Thyroid gland (tissue), 4 donors: ENCODE measurements at regions not wholly inside any gene's neighbourhood (a gene's known extent, or its start where the extent isn't known, plus 50 kb on each side); places are given as distances from the start of the nearest gene placed in this dataset.

Experiments used
- DNase-seq, 2 donors: peaks; one replicate each; pipeline ENCODE4 v3.0.0-alpha.2; 2019
- H3K27ac ChIP-seq, 3 donors: fragments of 200-600 bp; sonication (generic); 1 replicate in 2 of 3; 2 replicates in 1 of 3; pipeline ENCODE4 v1.5.1; 2016 to 2019; ENCODE audit warnings: mild to moderate bottlenecking in 1 of 3, moderate library complexity in 1 of 3
- H3K27me3 ChIP-seq: fragments of 200-600 bp; sonication (generic); one replicate; pipeline ENCODE4 v1.5.1; 2019
- H3K36me3 ChIP-seq, 2 donors: fragments of 200-600 bp; sonication (generic); one replicate each; pipeline ENCODE4 v1.5.1; 2016 to 2019
- H3K4me1 ChIP-seq, 2 donors: fragments of 200-600 bp; sonication (generic); one replicate each; pipeline ENCODE4 v1.5.1; 2017 to 2019
- H3K4me3 ChIP-seq, 3 donors: fragments of 200-600 bp; sonication (generic); replicated peaks in 1 of 3; 1 replicate in 2 of 3; 2 replicates in 1 of 3; pipeline ENCODE4 v1.5.1; 2016; ENCODE audit warnings: mild to moderate bottlenecking in 1 of 3
- H3K9me3 ChIP-seq: fragments of 200-600 bp; sonication (generic); one replicate; pipeline ENCODE4 v1.5.1; 2017
- CTCF ChIP-seq, 6 experiments: fragments of 200-600 bp in 3 of 6; fragments of 450-650 bp in 3 of 6; sonication (generic) in 3 of 6; IDR thresholded peaks; one replicate each; pipeline ENCODE4 v1.5.1; 2016 to 2019; ENCODE audit warnings: antibody characterized with exemption in 6 of 6, mild to moderate bottlenecking in 2 of 6, inconsistent platforms in 1 of 6, moderate library complexity in 1 of 6
- POLR2A ChIP-seq, 2 donors: fragments of 450-650 bp; IDR thresholded peaks; one replicate each; pipeline ENCODE4 v1.6.1; 2017; ENCODE audit warnings: antibody characterized with exemption in 2 of 2, mild to moderate bottlenecking in 2 of 2, moderate library complexity in 1 of 2
- WGBS, 2 donors: methylation state at CpG; one replicate each; pipeline ENCODE4 v1.1.5; 2017; 5-methylcytosine and 5-hydroxymethylcytosine counted together
- intact Hi-C: fragments of 100-400 bp; cut with DNase I; formaldehyde crosslinking; loops from one replicate; pipeline ENCODE4 v1.15.1; 2023

GRCh38 chr9:18006591-18006990 lies 427.7 kb downstream of the SH3GL2 start:
- no peaks in the 10 kb centered on the region for H3K27me3 ChIP-seq
- DNase-seq = no peak
- no peak overlapping the region for H3K4me3 ChIP-seq
- no peaks in the 10 kb centered on the region for H3K4me1 ChIP-seq
- intact Hi-C loops = no loop called here
- H3K27ac ChIP-seq = no peak overlapping the region
- no peak for TF ChIP-seq CTCF (IDR thresholded peaks at IDR 0.05)
- TF ChIP-seq POLR2A (IDR thresholded peaks at IDR 0.05) = no peak
- 71 to 73% methylated on average over 4 of the region's 4 CpGs for WGBS, 2 donors
- no peaks in the 10 kb centered on the region for H3K9me3 ChIP-seq
- no peaks in the 10 kb centered on the region for H3K36me3 ChIP-seq

- no peak for DNase-seq
- intact Hi-C loops = no loop called here
- Histone ChIP-seq H3K27me3 (no peaks in the 10 kb centered on the region), H3K27ac (no peak overlapping the region), H3K36me3 (no peaks in the 10 kb centered on the region), H3K4me3 (no peak overlapping the region), H3K4me1 (no peaks in the 10 kb centered on the region), H3K9me3 (no peaks in the 10 kb centered on the region)
- TF ChIP-seq POLR2A (IDR thresholded peaks at IDR 0.05) = no peak
- no peak for TF ChIP-seq CTCF (IDR thresholded peaks at IDR 0.05)
Observed at GRCh38 chr9:18007621-18008020, 428.8 kb downstream of the SH3GL2 start.

GRCh38 chr9:18009902-18010301 lies 431.0 kb downstream of the SH3GL2 start:
- intact Hi-C loops = no loop called here
- TF ChIP-seq POLR2A (IDR thresholded peaks at IDR 0.05) (no peak), CTCF (IDR thresholded peaks at IDR 0.05) (no peak)
- 77 to 81% methylated on average over 3 of the region's 3 CpGs for WGBS, 2 donors

GRCh38 chr9:18010492-18010891 lies 431.6 kb downstream of the SH3GL2 start:
- Histone ChIP-seq H3K4me1 (no peaks in the 10 kb centered on the region), H3K36me3 (no peaks in the 10 kb centered on the region), H3K27ac (no peak overlapping the region), H3K27me3 (no peaks in the 10 kb centered on the region), H3K4me3 (no peak overlapping the region), H3K9me3 (no peaks in the 10 kb centered on the region)
- no peak for TF ChIP-seq CTCF (IDR thresholded peaks at IDR 0.05)
- TF ChIP-seq POLR2A (IDR thresholded peaks at IDR 0.05) = no peak
- no peak for DNase-seq
- intact Hi-C loops = no loop called here
- WGBS, 2 donors = 77 to 80% methylated on average over 5 of the region's 5 CpGs

More at GRCh38 chr9:18009902-18010301, 431.0 kb downstream of the SH3GL2 start:
- Histone ChIP-seq H3K36me3 (no peaks in the 10 kb centered on the region), H3K9me3 (no peaks in the 10 kb centered on the region), H3K27me3 (no peaks in the 10 kb centered on the region), H3K4me1 (no peaks in the 10 kb centered on the region), H3K4me3 (no peak overlapping the region), H3K27ac (no peak overlapping the region)
- DNase-seq = no peak

GRCh38 chr9:18012170-18012569 lies 433.3 kb downstream of the SH3GL2 start:
- no peak overlapping the region for H3K27ac ChIP-seq
- no peak overlapping the region for H3K4me3 ChIP-seq
- 83 to 92% methylated on average over 4 of the region's 4 CpGs for WGBS, 2 donors
- no peaks in the 10 kb centered on the region for H3K36me3 ChIP-seq
- no peak for DNase-seq
- TF ChIP-seq POLR2A (IDR thresholded peaks at IDR 0.05) = no peak
- TF ChIP-seq CTCF (IDR thresholded peaks at IDR 0.05) = no peak
- H3K27me3 ChIP-seq = no peaks in the 10 kb centered on the region
- H3K4me1 ChIP-seq = no peaks in the 10 kb centered on the region
- intact Hi-C loops = no loop called here
- no peaks in the 10 kb centered on the region for H3K9me3 ChIP-seq
